SK-N-SH treated with all-trans-retinoic acid at 6 μM for 48 hours (cell line): ENCODE measurements at regions not wholly inside any gene's neighbourhood (a gene's known extent, or its start where the extent isn't known, plus 50 kb on each side); places are given as distances from the start of the nearest gene placed in this dataset.
A peak's percentile ranks its signal among the peaks of the same experiment; 100 is the strongest.
"Not testable (repeated sequence)": the region's sequence is repeated elsewhere in the genome, so short reads cannot be mapped to it uniquely, and the experiment has no call there.

ENCODE experiments used
- ATAC-seq: fragments of 200-7000 bp; cut with Tn5 transposase; 3 replicates; pipeline ENCODE4 v1.9.1; 2020; ENCODE audit warnings: mild to moderate bottlenecking, moderate library complexity
- CSDC2 ChIP-seq: fragments of 250-450 bp; sonication (Bioruptor Pico); IDR thresholded peaks from 2 replicates; pipeline ENCODE4 v1.5.0; 2020; ENCODE audit warnings: mild to moderate bottlenecking, moderate library complexity
- ESRRG ChIP-seq: fragments of 250-450 bp; sonication (Bioruptor Pico); IDR thresholded peaks from 2 replicates; pipeline ENCODE4 v1.6.1; 2021; ENCODE audit warnings: mild to moderate bottlenecking
- GLIS3 ChIP-seq: fragments of 250-450 bp; sonication (Bioruptor Pico); IDR thresholded peaks from 2 replicates; pipeline ENCODE4 v1.5.0; 2020; ENCODE audit warnings: mild to moderate bottlenecking, moderate library complexity
- OSR1 ChIP-seq: fragments of 250-450 bp; sonication (Bioruptor Pico); IDR thresholded peaks from 2 replicates; pipeline ENCODE4 v1.8.0; 2022; ENCODE audit warnings: moderate library complexity, mild to moderate bottlenecking, inconsistent platforms
- POU6F1 ChIP-seq: fragments of 250-450 bp; sonication (Bioruptor Pico); IDR thresholded peaks from 2 replicates; pipeline ENCODE4 v1.8.0; 2021; ENCODE audit warnings: low read depth, mild to moderate bottlenecking, moderate library complexity, borderline replicate concordance
- PPARA ChIP-seq: fragments of 250-450 bp; sonication (Bioruptor Pico); IDR thresholded peaks from 2 replicates; pipeline ENCODE4 v1.5.0; 2020; ENCODE audit warnings: mild to moderate bottlenecking, borderline replicate concordance
- RARB ChIP-seq: fragments of 250-450 bp; sonication (Bioruptor Pico); IDR thresholded peaks from 2 replicates; pipeline ENCODE4 v1.8.0; 2021; ENCODE audit warnings: mild to moderate bottlenecking, moderate library complexity
- SNAI2 ChIP-seq: fragments of 250-450 bp; sonication (Bioruptor Pico); IDR thresholded peaks from 2 replicates; pipeline ENCODE4 v1.5.0; 2020; ENCODE audit warnings: mild to moderate bottlenecking, moderate library complexity
- TCF4 ChIP-seq: fragments of 250-450 bp; sonication (Bioruptor Pico); IDR thresholded peaks from 2 replicates; pipeline ENCODE4 v1.8.0; 2021; ENCODE audit warnings: mild to moderate bottlenecking, moderate library complexity, borderline replicate concordance
- TSHZ2 ChIP-seq: fragments of 250-450 bp; sonication (Bioruptor Pico); IDR thresholded peaks from 2 replicates; pipeline ENCODE4 v1.5.0; 2020; ENCODE audit warnings: mild to moderate bottlenecking, moderate library complexity
- ZC3H10 ChIP-seq: fragments of 250-450 bp; sonication (Bioruptor Pico); IDR thresholded peaks from 2 replicates; pipeline ENCODE4 v1.5.1; 2021; ENCODE audit warnings: mild to moderate bottlenecking, moderate library complexity
- ZFP30 ChIP-seq: fragments of 450-650 bp; formaldehyde crosslinking; IDR thresholded peaks from 2 replicates; pipeline ENCODE4 v1.5.0; 2022; ENCODE audit warnings: mild to moderate bottlenecking, moderate library complexity
- ZNF70 ChIP-seq: fragments of 450-650 bp; formaldehyde crosslinking; IDR thresholded peaks from 2 replicates; pipeline ENCODE4 v1.5.0; 2020; ENCODE audit warnings: mild to moderate bottlenecking, moderate library complexity
- ZNF8 ChIP-seq: fragments of 450-650 bp; formaldehyde crosslinking; IDR thresholded peaks from 2 replicates; pipeline ENCODE4 v1.5.0; 2020; ENCODE audit warnings: mild to moderate bottlenecking, moderate library complexity
- TF ChIP-seq, protein P1 (sequence below): fragments of 250-450 bp; sonication (Bioruptor Pico); IDR thresholded peaks from 2 replicates; pipeline ENCODE4 v1.8.0; 2020; ENCODE audit warnings: mild to moderate bottlenecking, moderate library complexity, borderline replicate concordance
- TF ChIP-seq, protein P2 (sequence below): fragments of 250-450 bp; sonication (Bioruptor Pico); IDR thresholded peaks from 2 replicates; pipeline ENCODE4 v1.5.1; 2021; ENCODE audit warnings: mild to moderate bottlenecking, moderate library complexity
- TF ChIP-seq, protein P3 (sequence below): fragments of 250-450 bp; sonication (Bioruptor Pico); IDR thresholded peaks from 2 replicates; pipeline ENCODE4 v1.5.1; 2020; ENCODE audit warnings: low read depth, mild to moderate bottlenecking, moderate library complexity

DNA sequence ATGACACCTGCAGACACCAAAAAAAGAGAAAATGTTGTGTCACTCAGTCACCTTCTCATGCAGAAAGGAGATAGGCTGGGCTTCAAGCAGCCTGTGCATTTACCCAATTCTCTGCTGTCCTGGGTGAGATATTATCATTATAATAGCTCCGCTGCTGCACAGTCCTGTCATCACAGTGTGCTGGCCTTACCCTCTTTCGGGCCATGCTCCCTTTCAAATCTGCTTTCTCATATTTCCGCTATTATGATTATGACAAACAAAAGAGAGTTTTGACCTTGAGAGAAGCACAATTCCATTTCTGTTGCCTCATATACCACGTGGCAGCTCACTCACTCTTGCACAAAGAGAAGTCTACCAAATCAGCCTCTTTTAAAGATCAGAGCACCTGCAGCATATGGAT, 1350.1 kb upstream of the ACO1 start:
- ATAC-seq = peak; percentile 70
- TF ChIP-seq, protein P1, sequence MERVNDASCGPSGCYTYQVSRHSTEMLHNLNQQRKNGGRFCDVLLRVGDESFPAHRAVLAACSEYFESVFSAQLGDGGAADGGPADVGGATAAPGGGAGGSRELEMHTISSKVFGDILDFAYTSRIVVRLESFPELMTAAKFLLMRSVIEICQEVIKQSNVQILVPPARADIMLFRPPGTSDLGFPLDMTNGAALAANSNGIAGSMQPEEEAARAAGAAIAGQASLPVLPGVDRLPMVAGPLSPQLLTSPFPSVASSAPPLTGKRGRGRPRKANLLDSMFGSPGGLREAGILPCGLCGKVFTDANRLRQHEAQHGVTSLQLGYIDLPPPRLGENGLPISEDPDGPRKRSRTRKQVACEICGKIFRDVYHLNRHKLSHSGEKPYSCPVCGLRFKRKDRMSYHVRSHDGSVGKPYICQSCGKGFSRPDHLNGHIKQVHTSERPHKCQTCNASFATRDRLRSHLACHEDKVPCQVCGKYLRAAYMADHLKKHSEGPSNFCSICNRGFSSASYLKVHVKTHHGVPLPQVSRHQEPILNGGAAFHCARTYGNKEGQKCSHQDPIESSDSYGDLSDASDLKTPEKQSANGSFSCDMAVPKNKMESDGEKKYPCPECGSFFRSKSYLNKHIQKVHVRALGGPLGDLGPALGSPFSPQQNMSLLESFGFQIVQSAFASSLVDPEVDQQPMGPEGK (CRISPR knock-in tag) = no peak
- peak; percentile 26; the same call in 1 of the 2 replicates for TF ChIP-seq TCF4

GRCh38 chr9:31040564-31040963, 1343.9 kb upstream of the ACO1 start:
- no peak for TF ChIP-seq ZC3H10 (CRISPR knock-in tag)
- no peak for TF ChIP-seq ZFP30 (CRISPR knock-in tag)
- no peak for TF ChIP-seq ZNF8 (CRISPR knock-in tag)
- no peak for TF ChIP-seq POU6F1 (CRISPR knock-in tag)
- TF ChIP-seq SNAI2 = no peak
- no peak for TF ChIP-seq ESRRG (CRISPR knock-in tag)
- TF ChIP-seq TSHZ2 (CRISPR knock-in tag) = no peak
- no peak for TF ChIP-seq CSDC2
- no peak for TF ChIP-seq ZNF70 (CRISPR knock-in tag)
- TF ChIP-seq, protein P2, sequence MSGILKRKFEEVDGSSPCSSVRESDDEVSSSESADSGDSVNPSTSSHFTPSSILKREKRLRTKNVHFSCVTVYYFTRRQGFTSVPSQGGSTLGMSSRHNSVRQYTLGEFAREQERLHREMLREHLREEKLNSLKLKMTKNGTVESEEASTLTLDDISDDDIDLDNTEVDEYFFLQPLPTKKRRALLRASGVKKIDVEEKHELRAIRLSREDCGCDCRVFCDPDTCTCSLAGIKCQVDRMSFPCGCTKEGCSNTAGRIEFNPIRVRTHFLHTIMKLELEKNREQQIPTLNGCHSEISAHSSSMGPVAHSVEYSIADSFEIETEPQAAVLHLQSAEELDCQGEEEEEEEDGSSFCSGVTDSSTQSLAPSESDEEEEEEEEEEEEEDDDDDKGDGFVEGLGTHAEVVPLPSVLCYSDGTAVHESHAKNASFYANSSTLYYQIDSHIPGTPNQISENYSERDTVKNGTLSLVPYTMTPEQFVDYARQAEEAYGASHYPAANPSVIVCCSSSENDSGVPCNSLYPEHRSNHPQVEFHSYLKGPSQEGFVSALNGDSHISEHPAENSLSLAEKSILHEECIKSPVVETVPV (CRISPR knock-in tag) = no peak
- no peak for TF ChIP-seq RARB (CRISPR knock-in tag)
- TF ChIP-seq OSR1 (CRISPR knock-in tag) = no peak
- TF ChIP-seq, protein P3, sequence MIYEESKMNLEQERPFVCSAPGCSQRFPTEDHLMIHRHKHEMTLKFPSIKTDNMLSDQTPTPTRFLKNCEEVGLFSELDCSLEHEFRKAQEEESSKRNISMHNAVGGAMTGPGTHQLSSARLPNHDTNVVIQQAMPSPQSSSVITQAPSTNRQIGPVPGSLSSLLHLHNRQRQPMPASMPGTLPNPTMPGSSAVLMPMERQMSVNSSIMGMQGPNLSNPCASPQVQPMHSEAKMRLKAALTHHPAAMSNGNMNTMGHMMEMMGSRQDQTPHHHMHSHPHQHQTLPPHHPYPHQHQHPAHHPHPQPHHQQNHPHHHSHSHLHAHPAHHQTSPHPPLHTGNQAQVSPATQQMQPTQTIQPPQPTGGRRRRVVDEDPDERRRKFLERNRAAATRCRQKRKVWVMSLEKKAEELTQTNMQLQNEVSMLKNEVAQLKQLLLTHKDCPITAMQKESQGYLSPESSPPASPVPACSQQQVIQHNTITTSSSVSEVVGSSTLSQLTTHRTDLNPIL (CRISPR knock-in tag) = no peak
- TF ChIP-seq PPARA (CRISPR knock-in tag) = no peak
- ATAC-seq = no peak

GRCh38 chr9:31045810-31046209, 1338.6 kb upstream of the ACO1 start:
- TF ChIP-seq CSDC2 (no peak), PPARA (CRISPR knock-in tag) (no peak), GLIS3 (CRISPR knock-in tag) (no peak), SNAI2 (no peak), ESRRG (CRISPR knock-in tag) (no peak), ZNF8 (CRISPR knock-in tag) (no peak), RARB (CRISPR knock-in tag) (no peak)
- TF ChIP-seq, protein P1 (CRISPR knock-in tag) = no peak
- TF ChIP-seq, all 23 proteins: peak for 0
- ATAC-seq = no peak

GRCh38 chr9:31061592-31061991, 1322.9 kb upstream of the ACO1 start:
- not testable (repeated sequence) for ATAC-seq
